Activated B cell treated with CpG ODN at 0.5 μM for 24 hours (primary cell): ENCODE measurements at regions not wholly inside any gene's neighbourhood (a gene's known extent, or its start where the extent isn't known, plus 50 kb on each side); places are given as distances from the start of the nearest gene placed in this dataset.
"Not testable (repeated sequence)": the region's sequence is repeated elsewhere in the genome, so short reads cannot be mapped to it uniquely, and the experiment has no call there.

ENCODE experiments used
- ATAC-seq: fragments of 200-7000 bp; cut with Tn5 transposase; one replicate; pipeline ENCODE4 v1.10.0; 2021; ENCODE audit warnings: low read depth, mild to moderate bottlenecking, moderate library complexity
- CTCF ChIA-PET: fragments of 350-600 bp; sonication (Branson Sonifier 250); formaldehyde crosslinking; loops from one replicate; lab custom pipeline; 2021; ENCODE audit warnings: antibody characterized with exemption; lab: Charles Lee
- POLR2A ChIA-PET: fragments of 350-600 bp; sonication (Branson Sonifier 250); formaldehyde crosslinking; loops from one replicate; lab custom pipeline; 2021; ENCODE audit warnings: antibody characterized with exemption; lab: Charles Lee
- DNase-seq: peaks from one replicate; pipeline ENCODE4 v3.0.0; 2022
- H3K27ac Mint-ChIP-seq: one replicate; pipeline ENCODE4 v1.8.0; 2020; ENCODE audit warnings: mixed read lengths
- H3K27me3 Mint-ChIP-seq: one replicate; pipeline ENCODE4 v1.8.0; 2021; ENCODE audit warnings: mixed read lengths
- H3K36me3 Mint-ChIP-seq: one replicate; pipeline ENCODE4 v1.8.0; 2021; ENCODE audit warnings: low read depth, mixed read lengths
- H3K4me1 Mint-ChIP-seq: one replicate; pipeline ENCODE4 v1.8.0; 2021; ENCODE audit warnings: mixed read lengths
- H3K4me3 Mint-ChIP-seq: one replicate; pipeline ENCODE4 v1.8.0; 2020; ENCODE audit warnings: mild to moderate bottlenecking, mixed read lengths
- H3K9me3 Mint-ChIP-seq: one replicate; pipeline ENCODE4 v1.8.0; 2020; ENCODE audit warnings: mixed read lengths
- intact Hi-C: fragments of 100-400 bp; cut with micrococcal nuclease; formaldehyde crosslinking; loops from one replicate; pipeline ENCODE4 v1.15.1; 2024
- TF ChIP-seq, protein P1 (sequence below): fragments of 200-600 bp; IDR thresholded peaks from one replicate; pipeline ENCODE4 v1.8.0; 2022; ENCODE audit warnings: antibody characterized with exemption, mild to moderate bottlenecking

DNA sequence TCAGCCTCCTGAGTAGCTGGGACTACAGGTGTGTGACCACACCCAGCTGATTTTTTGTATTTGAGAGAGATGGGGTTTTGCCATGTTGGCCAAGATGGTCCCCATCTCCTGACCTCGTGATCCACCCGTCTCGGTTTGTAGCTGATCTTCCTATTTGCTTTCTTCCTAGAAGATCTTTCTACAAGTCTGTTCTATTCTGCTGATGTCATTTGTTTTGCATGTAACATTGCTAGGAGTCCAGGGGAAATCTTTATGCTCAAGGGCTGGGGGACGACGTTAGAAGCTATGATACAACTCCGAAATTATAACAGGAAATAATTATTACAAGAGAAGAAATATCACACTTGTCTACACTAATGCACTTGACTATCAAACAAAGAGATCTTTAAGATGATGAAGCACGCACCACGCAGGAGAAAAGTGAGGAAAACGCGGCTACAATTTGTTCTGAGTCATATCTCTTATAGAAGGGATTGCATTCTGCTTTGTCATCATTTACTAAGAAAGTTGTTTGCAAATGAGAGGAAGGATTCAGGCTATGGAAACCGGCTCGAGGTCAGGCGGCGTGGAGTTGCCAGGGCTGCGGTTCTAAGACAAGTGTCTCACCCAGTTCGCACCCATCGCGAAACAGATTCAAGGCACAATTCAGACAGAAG is 103.0 kb upstream of the CARD11 start:
- DNase-seq, result no peak
- no peak overlapping the region for H3K4me3 Mint-ChIP-seq
- intact Hi-C loops, result no loop called here
- ATAC-seq, result no peak
- peaks cover 23% of the 10 kb centered on the region for H3K4me1 Mint-ChIP-seq
- TF ChIP-seq, protein P1, sequence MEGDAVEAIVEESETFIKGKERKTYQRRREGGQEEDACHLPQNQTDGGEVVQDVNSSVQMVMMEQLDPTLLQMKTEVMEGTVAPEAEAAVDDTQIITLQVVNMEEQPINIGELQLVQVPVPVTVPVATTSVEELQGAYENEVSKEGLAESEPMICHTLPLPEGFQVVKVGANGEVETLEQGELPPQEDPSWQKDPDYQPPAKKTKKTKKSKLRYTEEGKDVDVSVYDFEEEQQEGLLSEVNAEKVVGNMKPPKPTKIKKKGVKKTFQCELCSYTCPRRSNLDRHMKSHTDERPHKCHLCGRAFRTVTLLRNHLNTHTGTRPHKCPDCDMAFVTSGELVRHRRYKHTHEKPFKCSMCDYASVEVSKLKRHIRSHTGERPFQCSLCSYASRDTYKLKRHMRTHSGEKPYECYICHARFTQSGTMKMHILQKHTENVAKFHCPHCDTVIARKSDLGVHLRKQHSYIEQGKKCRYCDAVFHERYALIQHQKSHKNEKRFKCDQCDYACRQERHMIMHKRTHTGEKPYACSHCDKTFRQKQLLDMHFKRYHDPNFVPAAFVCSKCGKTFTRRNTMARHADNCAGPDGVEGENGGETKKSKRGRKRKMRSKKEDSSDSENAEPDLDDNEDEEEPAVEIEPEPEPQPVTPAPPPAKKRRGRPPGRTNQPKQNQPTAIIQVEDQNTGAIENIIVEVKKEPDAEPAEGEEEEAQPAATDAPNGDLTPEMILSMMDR, result no peak
- H3K27me3 Mint-ChIP-seq, result peaks cover 3% of the 10 kb centered on the region
- no peaks in the 10 kb centered on the region for H3K9me3 Mint-ChIP-seq
- no peaks in the 10 kb centered on the region for H3K36me3 Mint-ChIP-seq
- ChIA-PET POLR2A (interaction anchor here (0.6 kb wide), 2 partner anchors 40 to 187 kb away, joined by 3 to 5 read pairs; no protein-coding TSS in a partner anchor), CTCF (interaction anchor here (1.7 kb wide), 1 partner anchor 8 kb away, joined by 5 read pairs; no protein-coding TSS in a partner anchor)
- H3K27ac Mint-ChIP-seq, result no peak overlapping the region

DNA sequence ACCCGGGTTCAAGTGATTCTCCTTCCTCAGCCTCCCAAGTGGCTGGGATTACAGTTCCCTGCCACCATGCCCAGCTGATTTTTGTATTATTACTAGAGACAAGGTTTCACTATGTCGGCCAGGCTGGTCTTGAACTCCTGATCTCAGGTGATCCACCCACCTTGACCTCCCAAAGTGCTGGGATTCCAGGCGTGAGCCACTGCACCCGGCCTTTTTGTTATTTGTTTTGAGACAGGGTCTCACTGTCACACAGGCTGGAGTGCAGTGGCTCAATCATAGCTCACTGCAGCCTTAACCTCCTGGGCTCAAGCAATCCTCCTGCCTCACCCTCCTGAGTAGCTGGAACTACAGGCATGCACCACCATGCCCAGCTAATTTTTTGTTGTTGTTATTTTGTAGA is 104.8 kb upstream of the CARD11 start:
- H3K9me3 Mint-ChIP-seq, ATAC-seq, CTCF ChIA-PET, H3K27me3 Mint-ChIP-seq, H3K4me3 Mint-ChIP-seq, intact Hi-C loops, DNase-seq, H3K36me3 Mint-ChIP-seq, H3K27ac Mint-ChIP-seq: not testable (repeated sequence)
- H3K4me1 Mint-ChIP-seq, result peaks cover 36% of the 10 kb centered on the region
- POLR2A ChIA-PET, result interaction anchor here (0.6 kb wide), 1 partner anchor 388 kb away, joined by 4 read pairs; no protein-coding TSS in a partner anchor

DNA sequence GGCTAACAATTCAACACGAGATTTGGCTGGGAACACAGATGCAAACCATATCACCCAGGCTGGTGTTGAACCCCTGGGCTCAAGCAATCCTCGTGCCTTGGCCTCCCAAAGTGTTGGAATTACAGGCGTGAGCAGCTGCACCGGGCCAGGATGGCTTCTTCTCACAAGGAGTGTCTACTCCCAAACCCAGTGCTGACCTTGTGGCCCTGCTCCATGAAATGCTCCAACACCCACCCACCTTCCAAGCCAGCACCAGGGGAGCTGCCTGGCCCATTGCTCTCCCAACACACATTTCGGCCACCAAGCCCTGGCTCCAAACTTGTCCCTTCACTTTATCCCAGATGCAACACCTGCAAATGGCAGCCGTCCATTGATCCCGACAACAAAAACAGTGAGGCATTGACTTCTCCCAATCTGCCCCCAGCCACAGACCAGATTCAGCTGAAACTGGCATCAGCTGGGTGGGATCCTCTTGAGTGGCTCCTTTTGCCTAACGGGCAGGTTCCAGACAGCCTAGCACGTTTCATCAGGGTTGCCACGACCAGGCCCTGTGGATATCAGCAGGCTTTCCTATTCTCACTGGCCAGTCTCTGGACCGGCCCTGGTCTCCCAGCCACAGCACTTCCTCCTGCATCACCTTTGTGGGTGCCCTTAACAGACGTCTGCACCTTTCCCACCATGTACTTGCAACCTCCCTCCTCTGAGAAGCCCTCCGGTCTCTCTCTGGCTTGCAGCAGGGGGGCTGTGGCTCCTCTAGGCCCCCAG is 105.7 kb upstream of the CARD11 start:
- H3K4me1 Mint-ChIP-seq, result peaks cover 35% of the 10 kb centered on the region
- no peaks in the 10 kb centered on the region for H3K9me3 Mint-ChIP-seq
- H3K27ac Mint-ChIP-seq, result no peak overlapping the region
- intact Hi-C loops, result no loop called here
- H3K36me3 Mint-ChIP-seq, result no peaks in the 10 kb centered on the region
- ATAC-seq (no peak), DNase-seq (no peak)
- ChIA-PET POLR2A (no interaction called here), CTCF (interaction anchor here (1.3 kb wide), 1 partner anchor 284 kb away, joined by 4 read pairs; no protein-coding TSS in a partner anchor)
- TF ChIP-seq, protein P1, result no peak
- peaks cover 3% of the 10 kb centered on the region for H3K27me3 Mint-ChIP-seq
- no peak overlapping the region for H3K4me3 Mint-ChIP-seq

DNA sequence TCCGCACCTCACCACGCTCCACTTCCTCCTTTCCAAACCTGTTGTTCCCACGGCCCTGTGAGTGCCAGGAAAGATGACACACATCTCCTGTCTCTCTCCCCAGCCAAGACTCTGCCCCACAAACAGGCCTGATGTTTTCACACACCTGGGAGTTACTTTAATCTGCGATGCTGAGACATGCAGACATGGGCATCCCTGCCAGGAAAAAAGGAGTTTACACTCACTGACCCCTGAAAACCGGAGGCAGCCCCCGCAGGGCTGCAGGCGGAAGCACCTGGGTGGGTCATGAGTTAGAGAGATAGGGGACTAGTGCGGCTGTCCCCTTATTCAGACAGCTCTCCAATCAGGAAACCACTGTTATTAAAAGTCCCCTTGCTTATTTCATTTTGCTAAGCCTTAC is 106.4 kb upstream of the CARD11 start:
- Mint-ChIP-seq H3K9me3 (no peaks in the 10 kb centered on the region), H3K27me3 (peaks cover 3% of the 10 kb centered on the region), H3K36me3 (no peaks in the 10 kb centered on the region), H3K4me3 (peak overlapping the region; percentile 5), H3K27ac (no peak overlapping the region), H3K4me1 (peaks cover 41% of the 10 kb centered on the region)
- TF ChIP-seq, protein P1, result no peak
- no peak for DNase-seq
- ATAC-seq, result peak; percentile 36
- intact Hi-C loops, result loop anchor here (5.0 kb wide), 1 partner anchor 198 kb away; no protein-coding TSS in a partner anchor
- ChIA-PET POLR2A (no interaction called here), CTCF (interaction anchor here (1.3 kb wide), 1 partner anchor 284 kb away, joined by 4 read pairs; no protein-coding TSS in a partner anchor)

DNA sequence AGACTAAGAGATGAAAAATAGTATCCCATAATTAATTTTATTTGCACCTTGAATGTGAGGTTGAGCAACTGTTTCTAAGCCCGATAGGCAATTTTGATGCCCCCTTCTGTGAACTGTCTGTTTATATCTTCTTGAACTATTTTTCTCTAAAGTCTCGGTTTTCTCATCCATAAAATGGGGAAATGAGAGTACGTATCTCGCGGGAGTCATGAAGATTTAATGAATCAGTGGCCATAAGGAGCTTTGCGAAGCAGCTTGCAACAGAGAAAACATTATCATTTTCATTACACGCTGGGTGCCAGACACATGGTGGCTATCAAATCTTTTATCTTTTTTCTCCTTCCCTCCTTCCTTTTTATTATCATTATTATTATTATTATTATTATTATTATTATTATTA is 108.1 kb upstream of the CARD11 start:
- Mint-ChIP-seq H3K27me3 (peaks cover 3% of the 10 kb centered on the region), H3K9me3 (no peaks in the 10 kb centered on the region), H3K4me1 (peaks cover 41% of the 10 kb centered on the region), H3K27ac (no peak overlapping the region), H3K4me3 (peak overlapping the region; percentile 0), H3K36me3 (no peaks in the 10 kb centered on the region)
- DNase-seq (no peak), ATAC-seq (peak; percentile 33)
- ChIA-PET POLR2A (interaction anchor here (1.0 kb wide), 1 partner anchor 84 kb away, joined by 3 read pairs; no protein-coding TSS in a partner anchor), CTCF (interaction anchor here (0.9 to 1.6 kb wide), 3 partner anchors 86 to 287 kb away, joined by 3 to 4 read pairs (median 3); no protein-coding TSS in a partner anchor)
- TF ChIP-seq, protein P1, result no peak
- intact Hi-C loops, result loop anchor here (5.0 kb wide), 1 partner anchor 199 kb away; no protein-coding TSS in a partner anchor
